ENCODE measurements at regions not wholly inside any gene's neighbourhood (a gene's known extent, or its start where the extent isn't known, plus 50 kb on each side); places are given as distances from the start of the nearest gene placed in this dataset.

- no peak for TF ChIP-seq CTCF (IDR thresholded peaks at IDR 0.05; ENCODE audit: low read depth, low read length, poor library complexity, severe bottlenecking)
- no peak for TF ChIP-seq EZH2phosphoT487 (IDR thresholded peaks at IDR 0.05; ENCODE audit: borderline replicate concordance, low read length)
These were observed 431.9 kb upstream of the HS6ST1 start for GRCh38 chr2:128750328-128751165.

All from DOHH2 (cell line).